ENCODE measurements at regions not wholly inside any gene's neighbourhood (a gene's known extent, or its start where the extent isn't known, plus 50 kb on each side); places are given as distances from the start of the nearest gene placed in this dataset.

DNA sequence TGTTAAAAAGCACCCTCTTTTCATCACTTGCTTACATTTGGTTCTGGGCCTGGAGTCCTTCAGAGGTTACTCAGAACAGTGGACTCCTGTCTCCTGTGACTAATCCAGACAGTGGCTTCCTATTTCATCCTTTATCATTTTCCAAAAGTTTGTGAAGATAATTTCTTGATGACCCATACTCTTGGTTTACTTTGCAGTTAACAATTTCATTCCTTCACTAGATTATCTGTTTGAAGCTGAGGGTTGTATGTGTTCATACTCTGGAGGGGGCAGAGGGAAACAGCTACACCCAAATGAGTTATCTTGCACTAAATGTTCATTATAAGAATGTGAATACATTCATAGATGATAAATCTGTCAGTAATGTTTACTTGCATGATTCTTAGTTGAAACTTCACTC is 124.7 kb downstream of the ZNF248 start:
- TF ChIP-seq CTCF (conservative IDR thresholded peaks at IDR 0.05) = no peak
- Histone ChIP-seq H3K4ac (ENCODE audit: low read depth, low read length) (no peak overlapping the region), H3K9me3 (ENCODE audit: control insufficient read depth, low read depth, low read length) (peaks cover 10% of the 10 kb centered on the region), H3K14ac (ENCODE audit: insufficient read depth, low read length) (no peak overlapping the region), H3K27ac (ENCODE audit: insufficient read length, low read depth, low read length) (no peak overlapping the region), H3K4me2 (ENCODE audit: insufficient read depth, insufficient read length, low read length) (no peak overlapping the region), H3K23ac (ENCODE audit: insufficient read length, low read depth, low read length) (no peak overlapping the region), H2AK5ac (ENCODE audit: insufficient read length, low read length) (no peak overlapping the region), H2BK15ac (ENCODE audit: low read depth, low read length) (no peak overlapping the region), H3K23me2 (ENCODE audit: insufficient read length, low read depth, low read length, poor library complexity, severe bottlenecking) (no peaks in the 10 kb centered on the region), H2BK120ac (ENCODE audit: low read depth, low read length, poor library complexity, severe bottlenecking) (no peak overlapping the region), H2BK12ac (ENCODE audit: insufficient read length, low read depth, low read length) (no peak overlapping the region), H3K4me1 (ENCODE audit: insufficient read depth, low read length) (no peaks in the 10 kb centered on the region), H3K79me1 (ENCODE audit: insufficient read depth, low read depth, low read length, poor library complexity, severe bottlenecking) (no peaks in the 10 kb centered on the region), H4K20me1 (ENCODE audit: control insufficient read depth, insufficient read depth, insufficient read length) (no peaks in the 10 kb centered on the region), H3K27me3 (ENCODE audit: insufficient read depth, low read length) (no peaks in the 10 kb centered on the region), H2BK20ac (ENCODE audit: low read depth, low read length, poor library complexity, severe bottlenecking) (no peak overlapping the region), H3K79me2 (ENCODE audit: insufficient read depth, low read length) (no peaks in the 10 kb centered on the region), H2AFZ (ENCODE audit: low read length) (no peak overlapping the region), H3K9ac (ENCODE audit: extremely low read depth, insufficient read length, low read length) (no peak overlapping the region), H4K91ac (ENCODE audit: insufficient read length, low read depth, low read length) (no peak overlapping the region), H3K56ac (ENCODE audit: insufficient read length, low read depth, low read length) (no peak overlapping the region), H3K18ac (ENCODE audit: insufficient read length, low read depth, low read length) (no peak overlapping the region), H4K5ac (ENCODE audit: insufficient read length, low read depth, low read length) (no peak overlapping the region), H2BK5ac (ENCODE audit: insufficient read length, low read length) (no peak overlapping the region), H3T11ph (ENCODE audit: low read length) (no peak overlapping the region), H4K8ac (replicated peaks; ENCODE audit: insufficient read length, low read depth, low read length) (no peak overlapping the region)
- Mint-ChIP-seq H3K4me1 (no peaks in the 10 kb centered on the region), H3K36me3 (ENCODE audit: insufficient read depth in 1 of 3, low read depth in 3 of 3) (peaks cover 5 to 25% (median 11%) of the 10 kb centered on the region in 3 experiments; a peak in 4 of 7 replicates), H3K27ac (no peak overlapping the region), H3K4me3 (no peak overlapping the region), H3K27me3 (ENCODE audit: low read depth) (no peaks in the 10 kb centered on the region; the same call in 1 of the 2 replicates), H3K9me3 (peaks cover 74 to 86% of the 10 kb centered on the region in 2 experiments)
- no peak for DNase-seq

Data from H9 (cell line).